SHP77 (cell line): ENCODE measurements at regions not wholly inside any gene's neighbourhood (a gene's known extent, or its start where the extent isn't known, plus 50 kb on each side); places are given as distances from the start of the nearest gene placed in this dataset.
"Not testable (repeated sequence)": the region's sequence is repeated elsewhere in the genome, so short reads cannot be mapped to it uniquely, and the experiment has no call there.

ENCODE experiments used
- DNase-seq, 2 experiments: peaks; one replicate each; lab custom pipeline; 2025; lab: John Stamatoyannopoulos, UW

- no peak for DNase-seq
These were observed 67.6 kb downstream of the HTR1A start for GRCh38 chr5:63894690-63895089.

GRCh38 chr5:63878788-63879187, 83.5 kb downstream of the HTR1A start:
- DNase-seq = no peak

- no peak for DNase-seq
These were observed 84.3 kb downstream of the HTR1A start for GRCh38 chr5:63877961-63878360.

GRCh38 chr5:63860379-63860778, 101.9 kb downstream of the HTR1A start:
- DNase-seq = no peak

DNA sequence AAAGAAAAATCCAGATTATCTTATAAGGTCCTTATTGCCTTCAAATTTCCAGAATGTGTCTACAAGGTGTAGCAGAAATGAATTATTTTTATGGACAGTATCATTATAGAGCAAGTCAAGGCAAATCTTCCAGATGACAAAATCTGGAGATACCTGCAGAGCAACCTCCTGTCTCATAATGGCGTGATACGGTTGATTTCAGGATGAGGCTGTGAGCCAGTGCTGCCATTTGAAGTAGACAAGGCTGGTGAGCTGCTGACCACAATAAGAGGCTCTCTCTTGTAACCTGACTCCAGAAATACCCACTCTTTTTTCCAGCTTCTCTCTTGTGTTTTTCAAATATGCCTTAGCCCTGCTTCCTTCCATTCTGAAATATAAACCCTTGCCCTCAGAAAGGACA, 108.2 kb downstream of the HTR1A start:
- no peak for DNase-seq

DNA sequence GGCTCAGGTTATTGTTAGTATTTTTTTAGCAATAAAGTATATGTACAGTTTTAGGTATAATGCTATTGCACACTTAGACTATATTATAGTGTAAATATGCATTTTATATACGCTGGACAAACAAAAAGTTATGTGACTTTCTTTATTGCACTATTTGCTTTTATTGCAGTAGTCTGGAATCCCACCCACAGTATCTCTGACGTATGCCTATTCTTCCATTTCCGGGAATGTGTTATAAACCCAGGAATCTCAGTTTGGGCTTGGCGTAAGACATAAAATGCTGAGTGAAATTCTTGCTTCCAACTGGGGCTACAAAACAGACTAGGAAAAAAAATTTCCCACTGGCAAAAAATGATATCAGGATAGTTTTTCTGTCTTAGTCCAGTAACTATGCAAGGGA, 119.1 kb downstream of the HTR1A start:
- DNase-seq = no peak

GRCh38 chr5:63837437-63837836, 124.8 kb downstream of the HTR1A start:
- DNase-seq = no peak

DNA sequence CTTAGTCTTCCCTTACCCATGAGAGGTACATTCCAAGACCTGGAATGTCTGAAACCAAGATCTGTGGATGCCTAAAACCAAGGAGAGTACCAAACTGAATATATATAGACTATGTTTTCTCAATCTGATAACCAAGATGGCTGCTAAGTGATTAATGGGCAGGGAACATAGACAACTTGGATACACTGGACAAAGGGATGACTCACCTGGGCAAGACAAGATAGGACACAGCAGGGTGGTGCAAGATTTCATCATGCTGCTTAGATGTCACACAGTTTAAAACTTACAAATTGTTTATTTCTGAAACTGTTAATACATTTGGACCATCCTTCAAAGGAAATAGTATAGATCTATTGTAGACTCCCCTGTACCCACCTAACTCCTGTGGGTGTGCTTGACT, 130.9 kb downstream of the HTR1A start:
- DNase-seq = no peak

- DNase-seq = no peak
These were observed 136.3 kb downstream of the HTR1A start for GRCh38 chr5:63825984-63826383.

GRCh38 chr5:63823583-63823982, 138.7 kb downstream of the HTR1A start:
- no peak for DNase-seq

GRCh38 chr5:63822614-63823013, 139.6 kb downstream of the HTR1A start:
- DNase-seq = no peak

- DNase-seq = peak; percentile 62 to 63
These were observed 141.7 kb downstream of the HTR1A start for GRCh38 chr5:63820577-63820976.

DNA sequence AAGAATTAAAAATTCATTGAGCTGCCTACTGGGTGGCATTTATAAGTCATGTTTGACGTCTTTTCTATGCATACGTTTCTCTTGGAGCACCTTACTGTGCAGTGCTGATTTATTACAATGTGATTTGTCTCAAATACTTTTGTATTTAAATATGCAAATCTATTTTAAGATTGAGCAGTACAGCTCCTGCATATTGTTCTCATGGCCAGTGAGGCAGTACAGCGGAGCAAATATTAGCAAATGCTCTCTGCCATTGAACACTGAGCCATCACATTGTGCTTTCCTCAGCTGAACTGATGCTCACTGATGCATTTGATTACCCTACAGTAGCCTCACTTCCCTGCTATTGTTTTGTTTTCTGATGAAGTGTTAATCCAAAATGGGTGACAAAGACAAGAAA, 149.6 kb downstream of the HTR1A start:
- DNase-seq = no peak

- DNase-seq = no peak
These were observed 150.3 kb downstream of the HTR1A start for GRCh38 chr5:63811961-63812360.

- no peak for DNase-seq
These were observed 151.0 kb downstream of the HTR1A start for GRCh38 chr5:63811286-63811685.

DNA sequence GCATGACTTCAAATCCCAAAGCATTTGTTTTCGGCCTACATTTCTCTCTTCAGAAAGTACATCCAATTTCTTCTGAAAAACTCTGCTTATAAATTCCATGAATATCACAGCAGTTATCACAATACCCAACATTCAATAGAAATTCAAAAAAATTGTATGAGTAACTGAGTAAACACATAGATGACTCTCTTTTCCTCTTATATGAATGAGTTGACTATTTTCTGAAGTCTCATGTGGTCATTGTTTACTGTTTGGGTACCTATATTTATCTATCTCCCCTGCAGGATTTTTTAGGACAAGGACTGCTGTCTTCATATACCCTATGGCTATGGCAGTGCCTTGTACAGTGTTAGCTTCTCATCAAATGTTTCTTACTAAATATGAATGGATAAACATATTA, 157.1 kb downstream of the HTR1A start:
- no peak for DNase-seq

GRCh38 chr5:63803165-63803564, 159.1 kb downstream of the HTR1A start:
- DNase-seq = no peak

DNA sequence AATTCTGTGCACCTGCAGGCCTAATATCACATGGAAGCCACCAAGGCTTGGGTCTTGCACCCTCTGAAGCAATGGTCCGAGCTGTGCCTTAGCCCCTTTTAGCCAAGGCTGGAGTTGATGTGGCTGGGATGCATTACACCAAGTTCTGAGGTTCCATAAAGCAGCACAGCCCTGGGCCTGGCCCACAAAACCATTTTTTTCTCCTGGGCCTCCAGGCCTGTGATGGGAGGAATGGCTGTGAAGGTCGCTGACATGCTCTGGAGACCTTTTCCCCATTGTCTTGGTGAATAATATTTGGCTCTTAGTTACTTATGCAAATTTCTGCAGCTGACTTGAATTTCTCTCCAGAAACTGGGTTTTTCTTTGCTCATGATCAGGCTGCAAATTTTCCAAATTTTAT, 167.3 kb downstream of the HTR1A start:
- no peak for DNase-seq

GRCh38 chr5:63794296-63794695, 167.9 kb downstream of the HTR1A start:
- DNase-seq = no peak

- no peak for DNase-seq
These were observed 187.3 kb downstream of the HTR1A start for GRCh38 chr5:63774939-63775338.

- no peak for DNase-seq
These were observed 194.0 kb downstream of the HTR1A start for GRCh38 chr5:63768221-63768620.

DNA sequence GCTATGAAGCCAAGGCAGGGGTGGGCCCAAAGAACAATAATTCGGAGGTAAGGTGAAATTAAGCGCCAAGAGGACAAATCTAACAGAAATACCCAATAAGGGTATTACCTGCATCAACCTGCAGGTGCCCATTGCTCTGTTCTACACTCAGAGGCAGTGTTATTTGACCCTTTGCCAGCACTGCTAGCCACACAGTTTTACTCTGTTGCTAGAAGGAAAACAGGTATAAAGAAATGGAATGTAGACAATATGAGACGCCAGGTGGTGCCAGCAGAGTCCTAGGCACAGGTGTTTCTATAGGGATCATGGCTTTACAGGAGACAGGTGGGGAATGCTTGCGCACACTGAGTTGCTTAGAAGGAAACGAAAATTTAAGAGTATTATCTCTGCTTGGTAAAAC, 201.3 kb downstream of the HTR1A start:
- DNase-seq = no peak

DNA sequence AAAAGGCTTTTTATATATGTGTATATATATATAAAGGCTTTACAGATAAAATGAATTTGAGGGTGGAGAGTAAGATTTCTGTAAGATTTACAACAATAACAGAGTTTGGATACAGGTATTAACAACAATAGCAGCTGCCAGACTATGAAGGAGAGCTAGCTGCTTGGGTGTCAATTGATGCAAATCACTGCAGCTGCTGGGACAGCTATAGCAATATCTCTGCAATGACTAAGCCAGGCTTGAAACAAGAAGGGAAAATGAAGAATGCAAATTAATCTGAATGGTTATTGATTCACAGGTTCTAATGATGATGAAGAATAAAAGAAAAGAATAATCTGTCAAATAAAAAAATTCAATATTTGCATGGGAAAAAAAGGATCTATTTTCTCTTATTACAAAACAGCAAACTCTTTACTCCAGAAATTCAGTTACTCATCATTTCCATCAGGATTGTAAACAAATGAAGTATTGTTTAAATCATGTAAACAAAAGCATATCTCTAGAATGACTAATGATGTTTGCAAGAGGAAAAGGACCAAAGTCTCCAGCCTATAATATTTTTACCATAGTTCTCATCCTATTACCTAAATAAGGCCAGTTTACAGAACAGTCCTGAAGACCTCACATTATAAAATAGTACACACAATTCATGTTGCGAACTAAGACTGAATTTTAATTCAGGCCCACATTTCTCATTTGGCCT, 219.0 kb downstream of the HTR1A start:
- no peak for DNase-seq

- DNase-seq = not testable (repeated sequence)
These were observed 229.4 kb downstream of the HTR1A start for GRCh38 chr5:63732880-63733279.

GRCh38 chr5:63727583-63727982, 234.7 kb downstream of the HTR1A start:
- no peak for DNase-seq
